ENCODE measurements at regions not wholly inside any gene's neighbourhood (a gene's known extent, or its start where the extent isn't known, plus 50 kb on each side); places are given as distances from the start of the nearest gene placed in this dataset.

GRCh38 chr13:44807449-44808034, 181.7 kb downstream of the NUFIP1 start:
- Histone ChIP-seq H3K79me2 (ENCODE audit: control insufficient read depth in 1 of 2, insufficient read depth in 2 of 2, low read length in 2 of 2) (no peaks in the 10 kb centered on the region), H2BK120ac (replicated peaks; ENCODE audit: low read depth, low read length) (no peak overlapping the region), H3K56ac (replicated peaks; ENCODE audit: insufficient read length, low read depth, low read length) (no peak overlapping the region), H4K20me1 (replicated peaks in 1 of 2; ENCODE audit: control insufficient read depth in 1 of 2, insufficient read depth in 2 of 2, low read length in 2 of 2) (no peaks in the 10 kb centered on the region), H3K4me2 (ENCODE audit: insufficient read depth in 1 of 2, low read depth in 2 of 2, low read length in 2 of 2) (no peak overlapping the region), H3K4me1 (replicated peaks in 1 of 4; ENCODE audit: control insufficient read depth in 3 of 4, insufficient read depth in 4 of 4, low read length in 3 of 4) (peaks cover 0 to 3% (median 0%) of the 10 kb centered on the region in 4 experiments; a peak in 1 of 7 replicates), H2AK5ac (ENCODE audit: low read depth, low read length) (no peak overlapping the region), H3K4me3 (ENCODE audit: extremely low read depth in 1 of 4, insufficient read depth in 2 of 4, low read depth in 3 of 4, low read length in 4 of 4) (no peak overlapping the region), H4K5ac (ENCODE audit: insufficient read length, low read depth, low read length) (no peak overlapping the region), H3K9me3 (ENCODE audit: insufficient read depth in 2 of 2, low read depth in 1 of 2, low read length in 1 of 2) (no peaks in the 10 kb centered on the region), H3K27me3 (replicated peaks in 1 of 4; ENCODE audit: control insufficient read depth in 3 of 4, extremely low read depth in 1 of 4, insufficient read depth in 3 of 4, low read length in 3 of 4) (no peaks in the 10 kb centered on the region), H3K23me2 (ENCODE audit: low read depth, low read length) (no peaks in the 10 kb centered on the region; the same call in 1 of the 2 replicates), H4K8ac (ENCODE audit: extremely low read depth, insufficient read depth, low read length) (no peak overlapping the region), H3K9ac (replicated peaks in 1 of 4; ENCODE audit: extremely low read depth in 1 of 4, low read depth in 3 of 4, low read length in 3 of 4) (no peak overlapping the region), H3K18ac (ENCODE audit: extremely low read depth, low read length) (no peak overlapping the region), H3K4ac (replicated peaks; ENCODE audit: insufficient read length, low read depth, low read length) (no peak overlapping the region), H3K79me1 (ENCODE audit: low read depth, low read length) (no peaks in the 10 kb centered on the region), H2BK5ac (ENCODE audit: low read depth, low read length) (no peak overlapping the region), H3K14ac (ENCODE audit: insufficient read length) (no peak overlapping the region), H2BK12ac (ENCODE audit: low read depth, low read length) (no peak overlapping the region), H2BK20ac (ENCODE audit: low read length) (no peak overlapping the region), H4K91ac (replicated peaks; ENCODE audit: insufficient read length, low read length) (no peak overlapping the region), H2BK15ac (ENCODE audit: low read length) (no peak overlapping the region), H3K36me3 (ENCODE audit: control insufficient read depth in 2 of 4, insufficient read depth in 4 of 4, low read length in 3 of 4) (no peaks in the 10 kb centered on the region), H3K27ac (ENCODE audit: low read depth, low read length) (no peak overlapping the region), H3K23ac (ENCODE audit: insufficient read length) (no peak overlapping the region), H2AFZ (ENCODE audit: low read length) (no peak overlapping the region)
- DNase-seq (ENCODE audit: low read depth in 1 of 2, low spot score in 2 of 2) (no peak), FAIRE-seq (no peak)
- POLR2A ChIA-PET (ENCODE audit: partially characterized antibody): no interaction called here
- CTCF ChIA-PET (ENCODE audit: partially characterized antibody): interaction anchor here (0.9 kb wide), 1 partner anchor 234 kb away, joined by 4 read pairs; no protein-coding TSS in a partner anchor
- 93% methylated on average over 5 of the region's 5 CpGs; no CpG with 5 or more reads in 1 of the 2 experiments for WGBS, 2 experiments (ENCODE audit: extremely low coverage in 1 of 2, insufficient coverage in 1 of 2, insufficient read length in 1 of 2, insufficient replicate concordance in 2 of 2, low coverage in 1 of 2, low lambda C conversion rate in 2 of 2, missing lambda C conversion rate in 1 of 2)
- TF ChIP-seq KDM5A (IDR thresholded peaks at IDR 0.05; ENCODE audit: low read length) (no peak), EZH2 (IDR thresholded peaks at IDR 0.05; ENCODE audit: low read depth, low read length, severe bottlenecking) (no peak), SIRT6 (IDR thresholded peaks at IDR 0.05; ENCODE audit: low read length) (no peak), E2F6 (IDR thresholded peaks at IDR 0.05) (no peak), CBX5 (IDR thresholded peaks at IDR 0.05; ENCODE audit: low read depth, low read length) (no peak), GABPA (IDR thresholded peaks at IDR 0.05; ENCODE audit: borderline replicate concordance, insufficient read depth, low read length) (no peak), SUZ12 (IDR thresholded peaks at IDR 0.05; ENCODE audit: low read length) (no peak), POLR2AphosphoS5 (IDR thresholded peaks at IDR 0.05; ENCODE audit: low read depth, low read length) (no peak), SIX5 (IDR thresholded peaks at IDR 0.05; ENCODE audit: low read depth, low read length) (no peak), POU5F1 (IDR thresholded peaks at IDR 0.05; ENCODE audit: low read depth, low read length) (no peak), TBP (IDR thresholded peaks at IDR 0.05; ENCODE audit: low read depth, low read length) (no peak), BACH1 (IDR thresholded peaks at IDR 0.05; ENCODE audit: low read length) (no peak), KDM1A (IDR thresholded peaks at IDR 0.05; ENCODE audit: borderline replicate concordance, low read length) (no peak), SP1 (IDR thresholded peaks at IDR 0.05; ENCODE audit: low read depth, low read length) (no peak), NANOG (IDR thresholded peaks at IDR 0.05; ENCODE audit: insufficient read depth, low read depth, low read length, poor library complexity, severe bottlenecking) (no peak)
